ENCODE measurements at regions not wholly inside any gene's neighbourhood (a gene's known extent, or its start where the extent isn't known, plus 50 kb on each side); places are given as distances from the start of the nearest gene placed in this dataset.

- no peaks in the 10 kb centered on the region for H3K79me2 ChIP-seq (ENCODE audit: insufficient read depth, low read length)
- H3K4me2 ChIP-seq (ENCODE audit: low read depth, low read length, poor library complexity, severe bottlenecking), result no peak overlapping the region
- peaks cover 3% of the 10 kb centered on the region for H3K4me1 ChIP-seq (ENCODE audit: insufficient read depth, low read length, poor library complexity, severe bottlenecking)
- H3K9ac ChIP-seq (ENCODE audit: low read depth, low read length, poor library complexity, severe bottlenecking), result no peak overlapping the region
- H3K9me3 ChIP-seq (ENCODE audit: insufficient read depth, low read depth, low read length), result peaks cover 2% of the 10 kb centered on the region; the same call in 1 of the 2 replicates
- H3K9me2 ChIP-seq (replicated peaks; ENCODE audit: low read depth, low read length), result no peaks in the 10 kb centered on the region
- no peak overlapping the region for H2AFZ ChIP-seq (ENCODE audit: low read length)
- no peak overlapping the region for H3K4me3 ChIP-seq (ENCODE audit: low read length, poor library complexity, severe bottlenecking)
- no peak for TF ChIP-seq EZH2phosphoT487 (IDR thresholded peaks at IDR 0.05; ENCODE audit: borderline replicate concordance)
- no peak for TF ChIP-seq CTCF (conservative IDR thresholded peaks at IDR 0.05; ENCODE audit: low read length)
- no peaks in the 10 kb centered on the region for H3K27me3 ChIP-seq (ENCODE audit: insufficient read depth, low read length, poor library complexity, severe bottlenecking)
- no peaks in the 10 kb centered on the region for H3K36me3 ChIP-seq (ENCODE audit: insufficient read depth, low read length)
- H3F3A ChIP-seq (ENCODE audit: low read depth), result no peaks in the 10 kb centered on the region
- H4K20me1 ChIP-seq (ENCODE audit: insufficient read depth, low read length, poor library complexity, severe bottlenecking), result no peaks in the 10 kb centered on the region
Observed at GRCh38 chr3:109229174-109229847, 87.0 kb downstream of the DPPA2 start.

- H3K27me3 ChIP-seq (ENCODE audit: insufficient read depth, low read length, poor library complexity, severe bottlenecking), result no peaks in the 10 kb centered on the region
- H4K20me1 ChIP-seq (ENCODE audit: insufficient read depth, low read length, poor library complexity, severe bottlenecking), result no peaks in the 10 kb centered on the region
- H3K4me1 ChIP-seq (ENCODE audit: insufficient read depth, low read length, poor library complexity, severe bottlenecking), result peaks cover 7% of the 10 kb centered on the region
- H3K36me3 ChIP-seq (ENCODE audit: insufficient read depth, low read length), result no peaks in the 10 kb centered on the region
- H3K9ac ChIP-seq (ENCODE audit: low read depth, low read length, poor library complexity, severe bottlenecking), result no peak overlapping the region
- H3K9me3 ChIP-seq (ENCODE audit: insufficient read depth, low read depth, low read length), result peaks cover 2% of the 10 kb centered on the region; the same call in 1 of the 2 replicates
- H3F3A ChIP-seq (ENCODE audit: low read depth), result no peaks in the 10 kb centered on the region
- no peak overlapping the region for H3K4me3 ChIP-seq (ENCODE audit: low read length, poor library complexity, severe bottlenecking)
- H3K4me2 ChIP-seq (ENCODE audit: low read depth, low read length, poor library complexity, severe bottlenecking), result no peak overlapping the region
- H2AFZ ChIP-seq (ENCODE audit: low read length), result no peak overlapping the region
- H3K79me2 ChIP-seq (ENCODE audit: insufficient read depth, low read length), result no peaks in the 10 kb centered on the region
- no peaks in the 10 kb centered on the region for H3K9me2 ChIP-seq (replicated peaks; ENCODE audit: low read depth, low read length)
- TF ChIP-seq EZH2phosphoT487 (IDR thresholded peaks at IDR 0.05; ENCODE audit: borderline replicate concordance) (no peak), CTCF (conservative IDR thresholded peaks at IDR 0.05; ENCODE audit: low read length) (no peak)
Observed at GRCh38 chr3:109234300-109234699, 82.0 kb downstream of the DPPA2 start.

GRCh38 chr3:109241459-109242186, 74.7 kb downstream of the DPPA2 start:
- Histone ChIP-seq H3K4me1 (ENCODE audit: insufficient read depth, low read length, poor library complexity, severe bottlenecking) (no peaks in the 10 kb centered on the region), H3K9me2 (replicated peaks; ENCODE audit: low read depth, low read length) (no peaks in the 10 kb centered on the region), H3K4me3 (ENCODE audit: low read length, poor library complexity, severe bottlenecking) (no peak overlapping the region), H3K36me3 (ENCODE audit: insufficient read depth, low read length) (no peaks in the 10 kb centered on the region), H3K4me2 (ENCODE audit: low read depth, low read length, poor library complexity, severe bottlenecking) (no peak overlapping the region), H3F3A (ENCODE audit: low read depth) (no peaks in the 10 kb centered on the region), H2AFZ (ENCODE audit: low read length) (no peak overlapping the region), H4K20me1 (ENCODE audit: insufficient read depth, low read length, poor library complexity, severe bottlenecking) (no peaks in the 10 kb centered on the region), H3K9me3 (ENCODE audit: insufficient read depth, low read depth, low read length) (no peaks in the 10 kb centered on the region), H3K79me2 (ENCODE audit: insufficient read depth, low read length) (no peaks in the 10 kb centered on the region), H3K9ac (ENCODE audit: low read depth, low read length, poor library complexity, severe bottlenecking) (no peak overlapping the region), H3K27me3 (ENCODE audit: insufficient read depth, low read length, poor library complexity, severe bottlenecking) (no peaks in the 10 kb centered on the region)
- TF ChIP-seq EZH2phosphoT487 (IDR thresholded peaks at IDR 0.05; ENCODE audit: borderline replicate concordance), result no peak
- no peak for TF ChIP-seq CTCF (conservative IDR thresholded peaks at IDR 0.05; ENCODE audit: low read length)
